ENCODE measurements at regions not wholly inside any gene's neighbourhood (a gene's known extent, or its start where the extent isn't known, plus 50 kb on each side); places are given as distances from the start of the nearest gene placed in this dataset.
"Not testable (repeated sequence)": the region's sequence is repeated elsewhere in the genome, so short reads cannot be mapped to it uniquely, and the experiment has no call there.

DNA sequence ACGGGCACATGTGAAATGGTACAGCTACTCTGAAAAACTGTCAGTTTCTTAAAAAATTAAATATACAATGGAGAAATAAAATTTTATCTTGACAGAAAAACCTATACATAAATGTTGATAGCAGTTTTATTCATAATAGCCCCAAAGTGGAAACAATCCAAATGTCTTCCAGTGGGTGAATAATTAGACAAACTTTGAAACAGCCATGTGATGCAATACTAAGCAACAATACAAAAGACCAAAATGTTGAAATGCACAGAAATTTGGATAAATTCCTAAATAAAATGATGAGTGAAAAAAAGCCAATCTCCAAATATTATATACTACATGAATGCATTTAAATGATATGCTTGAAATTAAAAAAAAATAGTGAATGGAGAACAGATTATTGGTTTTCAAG, 523.1 kb downstream of the HTR1B start:
- no peak overlapping the region for H3K27ac Mint-ChIP-seq
- H3K36me3 Mint-ChIP-seq (ENCODE audit: low read depth) = no peaks in the 10 kb centered on the region
- DNase-seq = no peak

DNA sequence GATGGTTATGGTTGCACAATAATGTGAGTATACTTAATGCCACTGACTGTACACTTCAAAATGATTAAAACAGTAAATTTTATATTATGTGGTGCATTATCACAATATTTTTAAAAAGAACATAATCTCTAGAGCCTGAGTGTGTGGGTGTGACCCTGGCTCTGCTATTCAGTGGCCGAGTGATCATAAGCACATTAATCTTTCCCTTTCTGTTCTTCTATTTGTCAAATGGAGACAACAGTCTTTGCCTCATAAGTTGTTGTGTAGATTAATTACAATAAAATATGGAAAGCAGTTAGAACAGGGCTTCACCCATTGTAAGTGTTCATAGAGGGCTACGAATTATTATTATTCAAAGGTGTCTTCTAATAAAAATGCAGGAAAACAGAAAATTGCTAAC, 548.6 kb downstream of the HTR1B start:
- TF ChIP-seq, protein P1, sequence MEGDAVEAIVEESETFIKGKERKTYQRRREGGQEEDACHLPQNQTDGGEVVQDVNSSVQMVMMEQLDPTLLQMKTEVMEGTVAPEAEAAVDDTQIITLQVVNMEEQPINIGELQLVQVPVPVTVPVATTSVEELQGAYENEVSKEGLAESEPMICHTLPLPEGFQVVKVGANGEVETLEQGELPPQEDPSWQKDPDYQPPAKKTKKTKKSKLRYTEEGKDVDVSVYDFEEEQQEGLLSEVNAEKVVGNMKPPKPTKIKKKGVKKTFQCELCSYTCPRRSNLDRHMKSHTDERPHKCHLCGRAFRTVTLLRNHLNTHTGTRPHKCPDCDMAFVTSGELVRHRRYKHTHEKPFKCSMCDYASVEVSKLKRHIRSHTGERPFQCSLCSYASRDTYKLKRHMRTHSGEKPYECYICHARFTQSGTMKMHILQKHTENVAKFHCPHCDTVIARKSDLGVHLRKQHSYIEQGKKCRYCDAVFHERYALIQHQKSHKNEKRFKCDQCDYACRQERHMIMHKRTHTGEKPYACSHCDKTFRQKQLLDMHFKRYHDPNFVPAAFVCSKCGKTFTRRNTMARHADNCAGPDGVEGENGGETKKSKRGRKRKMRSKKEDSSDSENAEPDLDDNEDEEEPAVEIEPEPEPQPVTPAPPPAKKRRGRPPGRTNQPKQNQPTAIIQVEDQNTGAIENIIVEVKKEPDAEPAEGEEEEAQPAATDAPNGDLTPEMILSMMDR (IDR thresholded peaks at IDR 0.05) = no peak
- Mint-ChIP-seq H3K27me3 (ENCODE audit: insufficient read depth) (no peaks in the 10 kb centered on the region), H3K27ac (no peak overlapping the region), H3K36me3 (ENCODE audit: low read depth) (no peaks in the 10 kb centered on the region), H3K9me3 (no peaks in the 10 kb centered on the region), H3K4me1 (ENCODE audit: low read depth) (no peaks in the 10 kb centered on the region), H3K4me3 (no peak overlapping the region)
- no peak for DNase-seq

More for the DNA sequence above, 523.1 kb downstream of the HTR1B start:
- Mint-ChIP-seq H3K27me3 (ENCODE audit: insufficient read depth) (no peaks in the 10 kb centered on the region), H3K4me3 (no peak overlapping the region), H3K9me3 (no peaks in the 10 kb centered on the region; the same call in 1 of the 2 replicates), H3K4me1 (ENCODE audit: low read depth) (no peaks in the 10 kb centered on the region)
- TF ChIP-seq, protein P1 (IDR thresholded peaks at IDR 0.05) = no peak

DNA sequence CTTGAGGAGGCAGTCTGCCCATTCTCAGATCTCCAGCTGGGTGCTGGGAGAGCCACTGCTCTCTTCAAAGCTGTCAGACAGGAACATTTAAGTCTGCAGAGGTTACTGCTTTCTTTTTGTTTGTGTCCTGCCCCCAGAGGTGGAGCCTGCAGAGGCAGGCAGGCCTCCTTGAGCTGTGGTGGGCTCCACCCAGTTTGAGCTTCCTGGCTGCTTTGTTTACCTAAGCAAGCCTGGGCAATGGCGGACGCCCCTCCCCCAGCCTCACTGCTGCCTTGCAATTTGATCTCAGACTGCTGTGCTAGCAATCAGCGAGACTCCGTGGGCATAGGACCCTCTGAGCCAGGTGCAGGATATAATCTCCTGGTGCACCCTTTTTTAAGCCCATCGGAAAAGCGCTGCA, 557.8 kb downstream of the HTR1B start:
- not testable (repeated sequence) for H3K36me3 Mint-ChIP-seq (ENCODE audit: low read depth); H3K4me1 Mint-ChIP-seq (ENCODE audit: low read depth); H3K27me3 Mint-ChIP-seq (ENCODE audit: insufficient read depth); DNase-seq; H3K27ac Mint-ChIP-seq; H3K9me3 Mint-ChIP-seq; H3K4me3 Mint-ChIP-seq

DNA sequence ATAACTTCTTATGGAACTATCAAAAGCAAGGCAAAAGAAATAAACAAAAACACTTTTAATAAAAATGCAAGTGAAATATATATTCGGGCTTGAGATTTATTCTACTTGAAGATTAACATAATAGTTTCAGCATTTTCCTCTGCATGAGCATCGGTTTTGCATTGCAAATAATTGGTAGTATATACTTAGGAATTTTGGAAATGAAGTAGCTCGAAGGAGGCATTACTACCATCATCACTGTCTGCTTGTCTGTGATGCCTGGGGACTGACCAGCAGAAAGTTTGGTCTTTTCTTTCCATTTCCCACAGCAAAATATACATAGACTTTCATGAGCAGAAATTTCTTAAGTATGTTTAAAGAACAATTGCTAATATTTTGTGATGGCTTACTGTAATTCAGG, 570.7 kb downstream of the HTR1B start:
- no peak for DNase-seq
- TF ChIP-seq, protein P1 (IDR thresholded peaks at IDR 0.05) = no peak
- no peaks in the 10 kb centered on the region for H3K36me3 Mint-ChIP-seq (ENCODE audit: low read depth)
- H3K27ac Mint-ChIP-seq = no peak overlapping the region
- H3K9me3 Mint-ChIP-seq = peaks cover 12% of the 10 kb centered on the region
- no peaks in the 10 kb centered on the region for H3K27me3 Mint-ChIP-seq (ENCODE audit: insufficient read depth)
- H3K4me3 Mint-ChIP-seq = no peak overlapping the region
- no peaks in the 10 kb centered on the region for H3K4me1 Mint-ChIP-seq (ENCODE audit: low read depth)

DNA sequence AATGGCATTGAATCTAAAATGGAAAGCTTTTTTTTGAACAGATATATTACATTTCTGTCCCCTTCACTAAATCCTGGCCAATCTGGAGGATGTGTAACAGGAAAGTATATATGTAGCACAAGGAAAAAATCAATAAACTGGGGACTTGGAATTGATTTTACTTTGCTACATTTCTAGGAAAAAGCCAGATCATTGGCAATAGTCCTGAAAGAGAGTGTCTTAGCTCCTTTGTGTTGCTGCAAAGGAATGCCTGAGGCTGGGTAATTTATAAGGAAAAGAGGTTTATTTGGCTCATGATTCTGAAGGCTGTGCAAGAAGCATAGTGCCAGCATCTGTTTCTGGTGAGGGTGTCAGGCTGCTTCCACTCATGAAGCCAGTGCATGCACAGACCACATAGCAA, 574.9 kb downstream of the HTR1B start:
- Mint-ChIP-seq H3K27ac (no peak overlapping the region), H3K4me1 (ENCODE audit: low read depth) (no peaks in the 10 kb centered on the region; the same call in 1 of the 2 replicates), H3K4me3 (no peak overlapping the region), H3K27me3 (ENCODE audit: insufficient read depth) (no peaks in the 10 kb centered on the region; the same call in 1 of the 2 replicates), H3K36me3 (ENCODE audit: low read depth) (no peaks in the 10 kb centered on the region), H3K9me3 (peaks cover 2% of the 10 kb centered on the region; the same call in 1 of the 2 replicates)
- DNase-seq = no peak
- TF ChIP-seq, protein P1 (IDR thresholded peaks at IDR 0.05) = no peak

DNA sequence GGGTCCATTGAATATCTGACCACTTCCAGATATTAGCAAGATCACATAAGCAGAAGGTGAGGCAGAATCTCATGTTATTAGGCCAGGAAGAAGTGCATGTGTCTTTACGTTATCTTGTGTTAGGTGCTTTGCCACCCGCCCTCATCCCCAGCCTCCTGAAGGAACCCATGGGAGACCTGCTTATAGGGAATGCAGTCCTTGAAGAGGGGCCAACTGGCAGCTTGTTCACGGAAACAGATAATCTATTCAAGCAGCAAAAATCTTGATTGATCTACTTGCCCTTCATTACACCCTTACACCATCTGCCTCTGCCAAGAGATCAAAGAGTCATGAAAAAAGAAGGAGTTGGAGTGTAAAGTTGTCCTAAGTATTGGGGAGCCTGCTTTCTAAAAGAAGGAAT, 576.4 kb downstream of the HTR1B start:
- Mint-ChIP-seq H3K4me1 (ENCODE audit: low read depth) (no peaks in the 10 kb centered on the region; the same call in 1 of the 2 replicates), H3K27me3 (ENCODE audit: insufficient read depth) (no peaks in the 10 kb centered on the region; the same call in 1 of the 2 replicates), H3K4me3 (no peak overlapping the region), H3K27ac (no peak overlapping the region), H3K36me3 (ENCODE audit: low read depth) (no peaks in the 10 kb centered on the region), H3K9me3 (no peaks in the 10 kb centered on the region)
- TF ChIP-seq, protein P1 (IDR thresholded peaks at IDR 0.05) = no peak
- DNase-seq = no peak
